Endometrium (tissue), 2 donors: ENCODE measurements at regions not wholly inside any gene's neighbourhood (a gene's known extent, or its start where the extent isn't known, plus 50 kb on each side); places are given as distances from the start of the nearest gene placed in this dataset.
"Not testable (repeated sequence)": the region's sequence is repeated elsewhere in the genome, so short reads cannot be mapped to it uniquely, and the experiment has no call there.

Experiments used
- FAIRE-seq: peaks from 2 replicates; lab custom pipeline; 2012; peaks lifted over from hg19 to GRCh38; lab: Jason Lieb, UNC
- donor health status: control.
- donor health status: control.

DNA sequence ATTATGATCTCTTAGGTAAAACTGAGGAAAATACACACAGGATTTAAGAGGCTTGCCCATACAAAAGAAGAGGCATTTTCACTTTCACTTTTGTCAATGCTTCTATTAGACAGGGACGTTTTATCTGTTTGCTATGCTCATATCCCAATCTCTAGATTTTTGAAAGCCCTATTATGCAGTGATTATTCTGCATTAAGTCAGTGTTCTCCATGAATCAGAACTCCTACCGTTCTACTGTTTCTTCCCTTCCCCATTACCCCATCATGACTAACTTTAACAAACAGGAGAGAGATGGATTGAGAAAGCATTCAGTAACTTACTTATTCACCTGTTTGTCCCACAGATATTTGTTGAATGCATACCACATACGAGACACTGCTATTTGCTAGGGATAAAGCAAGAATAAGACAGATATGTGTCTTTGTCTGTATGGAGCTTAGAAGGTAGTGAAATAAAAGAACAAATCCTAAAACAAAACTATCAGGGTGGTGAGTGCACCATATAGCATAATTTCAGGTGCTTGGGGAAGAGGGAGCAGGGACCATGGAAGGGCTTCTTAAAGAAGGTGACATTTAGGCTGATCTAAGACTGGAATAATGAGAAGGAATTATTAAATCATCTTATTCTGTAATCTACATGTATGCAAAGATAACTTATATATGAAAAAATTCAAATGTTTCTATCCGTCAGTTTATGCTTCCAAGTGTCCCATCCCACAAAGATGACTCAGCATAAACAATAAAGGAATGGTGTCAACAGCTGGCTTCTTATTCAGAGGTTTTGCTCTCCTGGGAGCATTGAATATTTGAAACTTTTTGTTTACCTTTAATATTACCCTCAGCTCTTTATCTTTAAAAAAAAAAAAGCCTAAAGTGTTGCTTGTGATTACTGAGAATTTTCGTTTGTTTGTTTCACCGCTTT, 328.1 kb downstream of the HINT1 start:
- peak; percentile 37 for FAIRE-seq

DNA sequence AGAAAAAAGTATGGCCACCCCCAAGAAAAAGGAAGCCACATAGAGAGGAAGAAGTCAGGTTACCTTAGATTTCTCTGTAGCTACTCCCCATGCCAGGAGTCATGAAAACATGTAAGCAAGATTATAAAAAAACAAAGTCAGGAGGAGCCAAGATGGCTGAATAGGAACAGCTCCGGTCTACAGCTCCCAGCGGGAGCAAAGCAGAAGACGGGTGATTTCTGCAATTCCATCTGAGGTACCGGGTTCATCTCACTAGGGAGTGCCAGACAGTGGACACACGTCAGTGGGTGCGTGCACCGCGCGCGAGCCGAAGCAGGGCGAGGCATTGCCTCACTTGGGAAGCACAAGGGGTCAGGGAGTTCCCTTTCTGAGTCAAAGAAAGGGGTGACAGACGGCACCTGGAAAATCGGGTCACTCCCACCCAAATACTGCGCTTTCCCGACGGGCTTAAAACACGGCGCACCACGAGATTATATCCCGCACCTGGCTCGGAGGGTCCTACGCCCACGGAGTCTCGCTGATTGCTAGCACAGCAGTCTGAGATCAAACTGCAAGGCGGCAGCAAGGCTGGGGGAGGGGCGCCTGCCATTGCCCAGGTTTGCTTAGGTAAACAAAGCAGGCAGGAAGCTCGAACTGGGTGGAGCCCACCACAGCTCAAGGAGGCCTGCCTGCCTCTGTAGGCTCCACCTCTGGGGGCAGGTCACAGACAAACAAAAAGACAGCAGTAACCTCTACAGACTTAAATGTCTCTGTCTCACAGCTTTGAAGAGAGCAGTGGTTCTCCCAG, 347.3 kb downstream of the HINT1 start:
- not testable (repeated sequence) for FAIRE-seq

DNA sequence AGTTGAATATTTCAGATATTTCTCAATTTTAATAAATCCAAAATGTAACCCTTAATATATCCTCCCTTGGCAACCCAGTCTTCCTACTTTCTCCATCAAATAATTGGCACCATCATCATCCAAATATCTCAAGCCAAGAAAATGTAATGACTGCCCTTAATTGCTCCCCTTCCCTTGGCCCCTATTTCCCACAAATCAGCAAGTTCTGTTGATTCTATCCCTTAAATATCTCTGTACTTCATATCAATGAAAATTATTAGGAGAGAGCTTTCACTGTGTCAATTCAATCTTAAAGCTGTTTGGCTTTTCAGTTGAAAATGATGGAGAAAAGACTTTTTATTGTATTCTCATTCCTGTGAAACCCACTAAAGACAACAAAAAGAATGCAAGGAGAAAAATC, 349.8 kb downstream of the HINT1 start:
- no peak for FAIRE-seq

DNA sequence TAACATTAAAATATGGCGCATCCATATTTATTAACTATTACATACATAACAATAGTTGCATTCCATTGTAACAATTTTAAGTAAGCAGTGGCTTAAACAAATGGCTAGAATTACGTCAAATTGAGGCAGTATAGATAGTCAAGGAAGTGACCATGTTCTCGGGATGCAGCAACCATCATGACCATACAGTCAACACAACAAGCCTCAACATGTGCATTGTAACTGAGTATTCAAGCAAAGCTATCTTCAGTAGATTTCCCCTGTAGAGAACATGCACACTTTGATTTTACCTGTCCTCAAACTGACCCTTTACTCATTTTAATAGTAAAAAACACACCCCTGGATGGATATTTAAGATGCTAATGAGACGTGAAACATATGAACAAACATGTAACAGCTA, 356.4 kb downstream of the HINT1 start:
- FAIRE-seq: no peak

DNA sequence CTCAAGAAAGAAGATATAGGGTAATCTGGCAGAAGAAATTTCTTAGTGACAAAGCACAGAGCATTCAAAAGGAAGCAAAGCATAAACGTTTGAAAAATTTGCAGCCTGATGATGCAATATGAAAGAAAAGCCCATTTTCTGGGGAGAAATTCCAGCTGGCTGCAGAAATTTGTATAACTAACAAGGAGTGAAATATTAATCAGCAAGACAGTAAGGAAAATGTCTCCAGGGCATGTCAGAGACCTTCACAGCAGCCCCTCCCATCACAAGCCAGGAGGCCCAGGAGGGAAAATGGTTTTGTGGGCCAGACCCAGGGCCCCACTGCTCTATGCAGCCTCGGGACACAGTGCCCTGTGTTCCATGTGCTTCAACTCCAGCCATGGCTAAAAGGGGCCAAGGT, 359.4 kb downstream of the HINT1 start:
- FAIRE-seq: no peak

DNA sequence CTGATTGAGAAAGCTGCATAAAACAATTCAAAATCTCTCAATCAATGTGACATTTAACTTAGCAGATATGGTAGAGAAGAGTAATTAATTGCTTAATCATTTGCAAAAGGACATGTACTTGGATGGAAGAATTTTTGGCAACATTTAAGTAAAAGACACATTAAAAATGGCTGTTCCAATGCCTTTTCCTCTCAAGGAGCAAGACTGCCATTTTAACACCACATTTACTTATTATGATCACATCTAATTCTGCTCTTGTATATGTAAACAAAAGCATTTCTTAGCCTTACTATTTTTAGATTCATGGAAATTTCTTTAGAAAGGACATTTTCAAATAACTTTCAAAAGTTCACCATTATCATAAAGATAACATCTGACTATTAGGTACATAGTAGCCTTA, 360.0 kb downstream of the HINT1 start:
- FAIRE-seq: no peak

DNA sequence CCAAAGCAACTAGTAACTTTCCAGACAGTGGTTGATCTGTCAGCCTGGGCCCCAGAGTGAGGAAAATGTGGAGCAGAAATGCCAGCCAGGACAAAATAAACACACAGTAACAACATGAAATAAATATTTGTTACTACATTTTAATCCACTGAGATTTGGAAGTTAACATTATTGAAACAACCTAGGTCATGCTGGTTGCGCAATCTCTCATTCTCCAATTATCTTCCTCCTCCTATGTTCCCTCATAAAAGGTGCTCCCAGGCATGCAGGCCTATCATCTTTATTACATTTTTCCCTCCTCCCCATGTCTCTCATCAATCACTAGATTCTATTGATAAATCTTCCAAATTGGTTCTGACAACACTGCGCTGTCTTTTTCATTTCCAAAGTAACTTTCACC, 363.1 kb downstream of the HINT1 start:
- FAIRE-seq: no peak

DNA sequence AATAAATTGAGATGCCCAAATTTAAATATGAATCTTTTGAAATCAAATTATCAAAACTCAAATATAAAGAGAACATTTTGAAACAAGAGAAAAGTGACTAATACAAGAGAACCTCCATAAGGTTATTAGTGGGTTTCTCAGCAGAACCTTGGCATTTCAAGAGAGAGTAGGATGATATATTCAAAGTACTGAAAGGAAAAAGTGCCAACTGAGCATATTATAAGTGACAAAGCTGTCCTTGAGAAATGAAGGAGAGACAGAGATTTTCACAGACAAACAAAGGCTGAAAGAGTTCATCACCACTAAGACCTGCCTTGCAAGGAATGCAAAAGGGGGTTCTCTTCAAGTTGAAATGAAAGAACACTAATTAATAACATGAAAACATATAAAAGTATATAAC, 366.0 kb downstream of the HINT1 start:
- FAIRE-seq: no peak

DNA sequence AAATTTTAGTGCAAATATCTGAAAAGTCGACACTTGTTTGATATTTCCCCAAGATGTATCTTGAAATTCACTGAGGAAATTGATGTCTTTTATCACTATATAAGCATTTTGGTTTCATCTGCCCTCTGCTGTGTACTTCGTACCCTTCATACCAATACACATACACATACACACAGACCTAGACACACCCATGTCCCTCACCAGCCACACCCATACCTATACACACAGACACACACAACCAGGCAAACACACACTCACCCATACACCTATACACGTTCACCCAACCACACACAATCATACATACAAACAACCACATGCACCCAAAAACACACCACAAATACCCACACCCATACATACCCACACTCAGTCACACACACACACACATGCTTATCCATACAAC, 367.8 kb downstream of the HINT1 start:
- FAIRE-seq: no peak

DNA sequence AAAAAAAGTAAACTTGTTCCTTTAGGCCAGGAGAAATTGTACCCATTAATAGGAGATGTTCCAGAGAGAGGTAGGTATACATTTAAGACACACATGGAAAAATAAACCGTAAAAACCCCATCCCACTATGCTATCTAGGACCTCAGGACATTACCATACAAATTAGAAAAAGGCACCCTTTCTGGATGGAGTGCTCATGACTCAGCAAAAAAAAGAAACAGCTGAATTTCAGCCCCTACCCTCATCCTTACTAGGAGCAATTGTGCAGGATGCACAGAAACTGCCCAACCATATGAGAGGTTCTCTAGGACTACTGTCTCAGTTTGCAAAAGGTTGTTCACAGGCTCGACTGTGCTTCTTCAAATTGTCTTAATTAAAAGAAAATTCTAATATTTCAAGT, 368.2 kb downstream of the HINT1 start:
- no peak for FAIRE-seq

DNA sequence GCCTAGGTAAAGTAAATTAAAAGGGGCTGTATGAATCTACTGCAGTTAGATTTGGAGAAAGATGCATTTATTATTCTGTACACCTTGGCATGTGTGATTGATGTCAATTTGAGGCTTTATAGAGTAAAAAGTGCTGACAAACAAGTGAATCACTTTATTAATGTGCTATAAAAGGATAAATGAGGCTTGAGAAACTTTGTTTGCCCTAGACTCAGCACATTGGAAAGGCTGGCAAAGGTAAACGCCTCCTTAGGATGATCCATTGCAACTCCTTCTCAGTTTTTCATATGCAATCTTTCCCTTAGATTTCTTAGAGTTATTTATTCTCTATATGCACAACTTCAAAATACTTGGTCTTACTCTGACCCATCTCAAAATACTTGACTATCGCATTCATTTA, 369.0 kb downstream of the HINT1 start:
- no peak for FAIRE-seq

DNA sequence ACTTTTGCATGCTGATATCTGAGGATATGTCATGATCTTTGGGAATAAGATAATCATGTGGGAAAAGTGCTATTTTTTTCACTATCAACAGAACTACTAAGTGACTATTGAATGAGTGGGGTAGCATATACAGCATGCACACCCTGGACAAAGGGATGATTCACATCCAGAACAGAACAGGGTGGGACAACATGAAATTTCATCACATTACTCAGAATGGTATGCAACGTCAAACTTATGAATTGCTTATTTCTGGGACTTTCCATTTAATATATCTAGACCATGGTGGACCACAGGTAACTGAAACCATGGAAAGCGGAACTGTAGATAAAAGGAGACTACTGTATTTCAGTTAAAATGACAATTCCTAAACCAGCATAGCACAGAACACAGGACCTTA, 370.0 kb downstream of the HINT1 start:
- FAIRE-seq: no peak

DNA sequence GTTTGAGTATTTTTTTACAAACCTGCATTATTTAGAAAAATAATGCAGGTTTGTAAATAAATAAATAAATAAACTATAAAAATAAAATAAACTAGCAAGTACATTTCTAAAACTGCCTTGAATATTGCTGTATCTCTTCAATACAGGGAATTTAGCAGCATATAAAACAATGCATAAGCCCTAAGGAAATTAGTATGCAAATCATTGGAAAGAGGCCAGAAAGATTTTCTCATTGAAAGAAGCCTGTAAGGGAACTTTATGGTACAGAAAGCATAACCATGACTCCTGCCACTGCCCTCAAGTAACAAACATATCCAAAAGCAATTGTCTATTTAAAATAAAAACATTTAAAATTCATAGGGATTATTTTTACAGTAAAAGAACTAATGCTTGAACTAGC, 387.3 kb downstream of the HINT1 start:
- no peak for FAIRE-seq

DNA sequence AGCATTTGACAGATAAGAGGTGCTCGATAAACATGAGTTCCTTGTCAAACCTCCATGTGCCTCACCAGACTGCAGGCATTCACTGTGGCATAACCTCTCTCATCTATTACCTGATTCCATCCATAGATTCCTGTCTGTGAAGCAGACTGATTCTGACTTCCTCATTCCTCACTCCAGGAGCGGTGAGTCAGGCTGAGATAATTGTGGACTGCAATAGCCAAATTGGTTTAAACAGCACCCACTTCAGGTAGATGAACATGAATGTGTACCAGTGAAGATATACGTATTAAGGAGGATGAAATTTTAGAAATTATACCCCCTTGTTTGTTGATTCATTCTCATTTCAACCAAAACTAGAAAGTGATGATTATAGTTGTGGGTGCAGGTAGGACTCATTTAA, 391.2 kb downstream of the HINT1 start:
- FAIRE-seq: no peak

DNA sequence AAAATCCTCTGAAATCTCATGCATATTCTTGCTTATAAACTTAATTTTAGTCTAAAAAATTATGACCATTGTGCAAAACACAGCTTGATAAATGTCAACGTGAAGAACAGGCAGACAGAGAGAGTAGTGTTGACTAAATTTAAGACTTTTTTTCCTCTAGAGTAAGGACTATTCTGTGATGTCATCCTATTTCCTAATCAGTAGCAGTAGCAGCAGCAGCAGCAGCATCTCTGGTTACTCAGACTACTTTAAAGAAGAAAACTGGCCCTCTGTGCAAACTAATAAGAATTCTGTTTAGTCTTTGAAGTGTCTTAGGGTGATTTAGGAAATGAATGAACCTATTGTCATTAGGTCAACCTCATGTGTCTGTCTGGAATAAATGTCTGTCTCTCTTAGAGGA, 403.0 kb downstream of the HINT1 start:
- FAIRE-seq: no peak

DNA sequence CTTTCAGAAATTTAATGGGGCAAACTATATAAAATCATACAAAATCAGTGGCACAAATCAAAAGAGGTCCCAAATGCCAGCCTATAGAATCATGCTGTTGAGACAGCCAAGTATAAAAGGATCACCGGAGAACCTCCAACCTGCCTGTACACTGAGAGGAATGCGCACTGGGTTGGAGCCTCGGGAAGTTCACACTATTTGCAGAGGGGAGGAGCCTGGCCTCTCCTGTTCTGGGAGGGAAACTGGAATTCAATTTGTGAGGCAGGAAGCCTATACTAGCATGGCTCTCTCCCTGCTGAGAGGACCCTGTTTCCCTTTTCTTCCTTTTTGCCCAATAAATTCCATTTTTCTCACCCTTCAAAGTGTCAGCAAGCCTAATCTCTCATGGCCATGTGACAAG, 406.0 kb downstream of the HINT1 start:
- FAIRE-seq: no peak

DNA sequence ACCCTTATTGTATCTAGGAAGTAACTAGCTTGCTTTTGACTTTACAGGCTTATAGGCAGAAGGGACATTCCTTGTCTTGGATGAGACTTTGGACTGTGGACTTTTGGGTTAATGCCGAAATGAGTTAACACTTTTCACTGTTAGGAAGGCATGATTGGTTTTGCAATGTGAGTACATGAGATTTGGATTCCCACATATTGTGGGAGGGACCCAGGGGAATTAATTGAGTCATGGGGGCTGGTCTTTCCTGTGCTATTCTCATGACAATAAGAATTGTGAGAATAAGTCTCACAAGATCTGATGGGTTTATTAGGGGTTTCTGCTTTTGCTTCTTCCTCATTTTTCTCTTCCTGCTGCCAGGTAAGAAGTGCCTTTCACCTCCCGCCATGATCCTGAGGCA, 417.5 kb downstream of the HINT1 start:
- FAIRE-seq: no peak

DNA sequence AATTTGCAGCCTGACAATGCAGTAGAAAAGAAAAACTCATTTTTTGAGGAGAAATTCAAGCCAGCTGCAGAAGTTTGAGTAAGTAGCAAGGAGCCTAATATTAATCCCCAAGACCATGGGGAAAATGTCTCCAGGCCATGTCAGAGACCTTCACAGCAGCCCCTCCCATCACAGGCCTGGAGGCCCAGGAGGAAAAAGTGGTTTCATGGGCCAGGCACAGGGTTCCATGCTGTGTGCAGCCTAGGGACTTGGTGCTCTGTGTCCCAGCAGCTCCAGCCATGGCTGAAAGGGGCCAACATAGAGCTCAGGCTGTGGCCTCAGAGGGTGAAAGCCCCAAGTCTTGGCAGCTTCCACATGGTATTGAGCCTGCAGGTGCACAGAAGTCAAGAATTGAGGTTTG, 418.4 kb downstream of the HINT1 start:
- FAIRE-seq: not testable (repeated sequence)

DNA sequence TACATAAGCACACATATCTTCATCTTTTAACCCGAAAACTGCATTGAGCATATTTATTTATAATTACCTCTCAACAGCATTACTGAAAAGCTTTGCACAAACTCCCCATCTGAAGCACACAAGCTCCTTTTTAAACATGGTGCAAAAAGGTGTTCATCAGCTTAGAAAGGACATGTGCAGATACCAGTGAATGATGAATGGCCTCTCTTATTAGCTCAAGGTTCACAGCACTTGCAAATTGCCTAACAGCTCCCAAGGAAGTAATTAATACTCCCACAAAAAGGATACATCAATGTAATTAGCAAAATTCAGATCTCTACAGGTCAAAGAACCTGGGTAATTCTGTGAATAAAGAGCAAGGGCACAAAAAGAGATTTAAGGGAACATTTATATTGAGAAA, 422.0 kb downstream of the HINT1 start:
- FAIRE-seq: no peak

DNA sequence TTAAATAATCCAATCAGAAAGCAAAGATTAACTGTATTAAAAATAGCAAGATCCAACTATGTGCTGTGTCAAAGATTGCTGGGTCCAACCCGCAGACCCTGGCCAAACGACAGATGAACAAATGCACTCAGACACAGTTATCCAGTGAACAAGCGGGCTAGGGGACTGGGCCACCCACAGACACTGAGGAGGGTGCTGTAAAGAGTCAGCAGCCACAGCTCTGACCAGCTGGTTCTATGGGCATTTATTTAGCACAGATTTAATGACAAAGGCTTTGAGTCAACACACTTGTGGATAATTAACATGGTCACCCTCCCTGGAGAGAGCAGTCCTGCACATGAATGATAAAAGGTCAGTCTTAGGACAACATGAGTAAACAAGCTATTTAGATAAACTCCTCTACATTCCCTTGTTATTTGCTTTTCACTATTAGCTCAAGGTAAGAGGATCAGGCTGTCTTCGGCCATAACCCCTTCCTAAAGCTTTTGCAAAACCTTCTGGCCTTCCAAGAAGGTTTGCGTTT, 424.9 kb downstream of the HINT1 start:
- FAIRE-seq: no peak

DNA sequence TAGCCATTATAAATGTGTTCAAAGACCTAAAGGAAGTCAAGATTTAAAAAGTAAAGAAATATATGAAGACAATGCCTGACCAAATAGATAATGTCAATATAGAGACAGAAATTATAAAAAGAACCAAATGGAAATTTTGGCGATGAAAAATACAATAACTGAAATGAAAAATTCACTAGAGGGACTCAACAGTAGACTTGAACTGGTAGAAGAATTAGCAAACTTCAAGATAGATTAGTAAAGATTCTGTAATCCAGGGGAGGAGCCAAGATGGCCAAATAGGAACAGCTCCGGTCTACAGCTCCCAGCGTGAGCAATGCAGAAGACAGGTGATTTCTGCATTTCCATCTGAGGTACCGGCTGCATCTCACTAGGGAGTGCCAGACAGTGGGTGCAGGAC, 433.2 kb downstream of the HINT1 start:
- no peak for FAIRE-seq

DNA sequence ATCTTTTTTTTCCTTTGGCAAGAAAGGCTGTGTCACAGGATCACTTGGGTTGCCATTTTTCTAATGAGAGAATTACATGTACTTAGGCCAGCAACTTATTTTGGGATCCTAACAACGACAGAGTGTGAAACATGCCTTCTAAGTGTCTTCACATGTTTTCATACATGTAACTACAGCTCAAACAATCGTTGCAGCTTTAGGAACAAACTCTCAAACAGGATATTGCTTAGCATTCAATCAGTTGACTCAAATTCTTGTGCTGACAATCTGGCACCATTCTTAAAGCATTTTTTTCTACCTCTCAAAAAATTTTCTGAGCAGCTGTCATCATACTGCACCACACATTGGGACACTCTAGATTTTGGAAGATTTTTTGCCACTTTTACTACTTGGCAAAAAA, 435.5 kb downstream of the HINT1 start:
- FAIRE-seq: no peak

DNA sequence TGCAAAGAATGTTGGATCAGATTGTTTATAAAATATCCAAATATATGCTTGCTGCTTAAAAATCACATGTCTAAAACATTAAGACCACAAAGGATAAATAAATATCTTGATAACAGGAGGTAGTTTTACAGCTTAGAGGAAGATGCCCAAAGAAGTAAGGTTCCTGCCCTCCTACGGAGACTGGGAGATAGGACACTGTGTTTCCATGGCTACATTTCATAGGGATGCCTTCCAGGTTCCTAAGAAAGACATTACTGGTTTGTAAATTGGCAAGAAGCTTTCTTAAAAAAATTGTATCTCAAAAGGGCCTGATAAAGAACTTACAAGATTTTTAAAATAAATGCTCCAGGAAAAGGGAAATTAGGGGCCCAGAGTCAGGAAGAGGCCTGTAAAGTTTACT, 437.2 kb downstream of the HINT1 start:
- no peak for FAIRE-seq
